Caki2 (cell line): ENCODE measurements at regions not wholly inside any gene's neighbourhood (a gene's known extent, or its start where the extent isn't known, plus 50 kb on each side); places are given as distances from the start of the nearest gene placed in this dataset.

ENCODE experiments used
- DNase-seq: peaks from one replicate; pipeline ENCODE4 v3.0.0-alpha.2; 2015; ENCODE audit warnings: low read depth
- in situ Hi-C: cut with HindIII; loops from 2 replicates; pipeline ENCODE4 v1.10.0; 2016; ENCODE audit warnings: low sequenced_read_pairs, low pct_unique_long_range_greater_than_20kb, mixed read lengths

GRCh38 chrX:10021461-10022272 lies 54.5 kb downstream of the CLDN34 start:
- DNase-seq, result peak; percentile 72
- in situ Hi-C loops, result no loop called here

GRCh38 chrX:10022273-10022541 lies 55.0 kb downstream of the CLDN34 start:
- in situ Hi-C loops, result no loop called here
- no peak for DNase-seq

GRCh38 chrX:10022580-10023245 lies 55.6 kb downstream of the CLDN34 start:
- in situ Hi-C loops, result no loop called here
- DNase-seq, result peak; percentile 84

GRCh38 chrX:10023821-10024220 lies 56.7 kb downstream of the CLDN34 start:
- in situ Hi-C loops, result no loop called here
- DNase-seq, result no peak

GRCh38 chrX:10025742-10026493 lies 58.8 kb downstream of the CLDN34 start:
- DNase-seq, result no peak
- in situ Hi-C loops, result no loop called here

- DNase-seq, result no peak
Measured at GRCh38 chrX:10028283-10029104, 61.3 kb downstream of the CLDN34 start.

GRCh38 chrX:10030570-10030969 lies 63.4 kb downstream of the CLDN34 start:
- in situ Hi-C loops, result no loop called here
- DNase-seq, result peak; percentile 35

More at GRCh38 chrX:10028283-10029104, 61.3 kb downstream of the CLDN34 start:
- in situ Hi-C loops, result no loop called here

GRCh38 chrX:10031746-10032145 lies 64.6 kb downstream of the CLDN34 start:
- in situ Hi-C loops, result no loop called here
- DNase-seq, result no peak

GRCh38 chrX:10032147-10032546 lies 65.0 kb downstream of the CLDN34 start:
- in situ Hi-C loops, result no loop called here
- peak; percentile 47 for DNase-seq

GRCh38 chrX:10033375-10034007 lies 66.3 kb downstream of the CLDN34 start:
- DNase-seq, result peak; percentile 44
- in situ Hi-C loops, result no loop called here

GRCh38 chrX:10034740-10035260 lies 67.6 kb downstream of the CLDN34 start:
- in situ Hi-C loops, result no loop called here
- no peak for DNase-seq

- in situ Hi-C loops, result no loop called here
- no peak for DNase-seq
Measured at GRCh38 chrX:10038585-10038984, 71.4 kb downstream of the CLDN34 start.

- no peak for DNase-seq
- in situ Hi-C loops, result no loop called here
Measured at GRCh38 chrX:10039821-10040793, 72.9 kb downstream of the CLDN34 start.

GRCh38 chrX:10040961-10041360 lies 73.8 kb downstream of the CLDN34 start:
- in situ Hi-C loops, result no loop called here
- no peak for DNase-seq

- DNase-seq, result peak; percentile 71
- in situ Hi-C loops, result no loop called here
Measured at GRCh38 chrX:10041383-10041782, 74.2 kb downstream of the CLDN34 start.

GRCh38 chrX:10042055-10042454 lies 74.9 kb downstream of the CLDN34 start:
- in situ Hi-C loops, result no loop called here
- DNase-seq, result no peak

GRCh38 chrX:10043386-10043785 lies 76.2 kb downstream of the CLDN34 start:
- DNase-seq, result no peak
- in situ Hi-C loops, result no loop called here
